ENCODE measurements at regions not wholly inside any gene's neighbourhood (a gene's known extent, or its start where the extent isn't known, plus 50 kb on each side); places are given as distances from the start of the nearest gene placed in this dataset.

GRCh38 chr2:226180281-226180884, 619.2 kb downstream of the IRS1 start (continued):
- TF ChIP-seq ZNF800 (CRISPR knock-in tag; IDR thresholded peaks at IDR 0.05), result no peak
- no peak for TF ChIP-seq FLYWCH1 (CRISPR knock-in tag; IDR thresholded peaks at IDR 0.05)
- TF ChIP-seq POGZ (CRISPR knock-in tag; IDR thresholded peaks at IDR 0.05), result peak; percentile 75
- no peak for TF ChIP-seq ZBTB40 (IDR thresholded peaks at IDR 0.05)
- peak; percentile 49; the same call in 1 of the 2 replicates for TF ChIP-seq ZBTB40 (CRISPR knock-in tag; IDR thresholded peaks at IDR 0.05)
- TF ChIP-seq ZNF33B (CRISPR knock-in tag; IDR thresholded peaks at IDR 0.05), result no peak
- no peak for TF ChIP-seq ZNF18 (CRISPR knock-in tag; IDR thresholded peaks at IDR 0.05; ENCODE audit: insufficient replicate concordance)
- no peak for TF ChIP-seq NFE2L2 (IDR thresholded peaks at IDR 0.05; ENCODE audit: low read length)
- TF ChIP-seq ZC3H13 (CRISPR knock-in tag; IDR thresholded peaks at IDR 0.05), result no peak
- TF ChIP-seq ZNF234 (CRISPR knock-in tag; conservative IDR thresholded peaks at IDR 0.05), result no peak
- no peak for TF ChIP-seq ZNF17 (CRISPR knock-in tag; IDR thresholded peaks at IDR 0.05)
- TF ChIP-seq ZNF772 (CRISPR knock-in tag; IDR thresholded peaks at IDR 0.05), result 0 out of 2 replicates have a peak, but pooled peaks have one; percentile 37
- TF ChIP-seq ZBTB8A (CRISPR knock-in tag; IDR thresholded peaks at IDR 0.05; ENCODE audit: borderline replicate concordance, low read depth), result no peak
- TF ChIP-seq IRX3 (CRISPR knock-in tag; IDR thresholded peaks at IDR 0.05; ENCODE audit: borderline replicate concordance, low read depth), result no peak
- no peak for TF ChIP-seq SSRP1 (CRISPR knock-in tag; IDR thresholded peaks at IDR 0.05)
- TF ChIP-seq TEAD3 (CRISPR knock-in tag; optimal IDR thresholded peaks at IDR 0.05; ENCODE audit: borderline replicate concordance), result peak; percentile 72
- TF ChIP-seq ZNF598 (CRISPR knock-in tag; IDR thresholded peaks at IDR 0.05; ENCODE audit: borderline replicate concordance), result no peak
- no peak for TF ChIP-seq NPAS2 (CRISPR knock-in tag; IDR thresholded peaks at IDR 0.05; ENCODE audit: borderline replicate concordance)
- TF ChIP-seq RNF2 (conservative IDR thresholded peaks at IDR 0.05; ENCODE audit: low read depth), result no peak
- no peak for TF ChIP-seq RFXANK (CRISPR knock-in tag; IDR thresholded peaks at IDR 0.05)
